Right kidney (tissue), 1 donor: ENCODE measurements at regions not wholly inside any gene's neighbourhood (a gene's known extent, or its start where the extent isn't known, plus 50 kb on each side); places are given as distances from the start of the nearest gene placed in this dataset.
A peak's percentile ranks its signal among the peaks of the same experiment; 100 is the strongest.

ENCODE experiments used
- DNase-seq: peaks from one replicate; pipeline ENCODE4 v3.0.0-alpha.2; 2016

DNA sequence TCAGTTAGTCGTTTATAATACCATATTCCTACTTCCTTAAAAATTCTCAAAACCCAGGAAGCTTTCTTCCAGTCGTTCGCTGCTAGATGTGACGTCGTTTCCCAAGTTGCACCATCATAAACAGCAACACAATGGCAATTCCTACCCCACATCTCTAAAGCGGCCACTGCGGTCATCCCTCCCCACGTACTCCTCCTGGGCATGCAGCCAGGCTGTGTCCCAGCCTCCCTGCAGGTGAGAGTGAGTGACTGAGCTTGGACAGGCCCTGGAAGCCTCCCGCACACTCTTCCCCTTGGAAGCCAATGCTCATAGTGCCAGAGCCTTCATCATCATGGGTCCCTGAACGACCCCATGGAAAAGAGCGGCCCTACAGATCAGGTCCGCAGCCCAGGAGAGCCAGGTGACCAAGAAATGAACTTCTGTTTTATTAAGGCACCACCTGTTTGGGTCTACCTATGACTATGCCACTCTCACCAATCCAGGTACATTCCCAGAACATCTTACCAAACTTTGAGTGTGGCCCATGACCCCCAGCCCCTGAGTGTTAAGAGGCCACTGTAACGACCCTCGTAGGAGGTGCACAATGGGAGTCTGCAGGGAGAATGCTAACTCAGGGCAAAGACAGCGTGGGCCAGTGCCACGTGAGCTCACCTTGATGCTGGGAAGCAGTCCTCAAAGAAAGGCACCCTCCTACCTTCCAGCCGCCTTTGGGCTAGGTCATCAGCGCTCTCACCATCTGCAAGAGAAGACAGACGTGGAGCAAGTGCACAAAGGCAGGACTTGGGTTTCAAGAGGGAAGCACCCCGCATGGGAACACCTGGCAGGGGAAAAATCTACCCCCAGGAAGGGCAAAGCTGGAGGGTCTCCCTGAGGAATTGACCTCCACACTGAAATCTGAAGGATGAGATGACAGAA, 74.7 kb upstream of the RAB6C start:
- no peak for DNase-seq

DNA sequence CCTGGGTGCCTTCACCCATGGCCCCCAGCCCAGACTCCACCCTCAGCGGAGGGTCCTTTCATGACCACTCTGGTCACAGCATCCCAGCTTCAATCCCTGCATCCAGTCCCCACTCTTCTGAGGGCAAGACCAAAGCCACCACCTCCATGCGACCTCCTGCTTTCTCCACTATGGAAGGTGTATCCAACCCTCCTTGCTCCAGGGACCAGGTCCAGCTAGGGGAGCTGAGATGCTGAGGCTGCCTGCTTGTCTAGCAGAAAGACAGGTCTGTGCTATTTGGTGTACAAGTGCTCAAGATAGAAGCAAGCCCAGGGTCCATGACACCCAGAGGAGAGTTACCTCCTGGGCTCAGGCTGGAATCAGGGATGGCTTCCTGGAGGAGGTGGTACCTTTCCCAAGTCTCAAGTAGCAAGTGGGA, 73.8 kb upstream of the RAB6C start:
- DNase-seq: no peak

DNA sequence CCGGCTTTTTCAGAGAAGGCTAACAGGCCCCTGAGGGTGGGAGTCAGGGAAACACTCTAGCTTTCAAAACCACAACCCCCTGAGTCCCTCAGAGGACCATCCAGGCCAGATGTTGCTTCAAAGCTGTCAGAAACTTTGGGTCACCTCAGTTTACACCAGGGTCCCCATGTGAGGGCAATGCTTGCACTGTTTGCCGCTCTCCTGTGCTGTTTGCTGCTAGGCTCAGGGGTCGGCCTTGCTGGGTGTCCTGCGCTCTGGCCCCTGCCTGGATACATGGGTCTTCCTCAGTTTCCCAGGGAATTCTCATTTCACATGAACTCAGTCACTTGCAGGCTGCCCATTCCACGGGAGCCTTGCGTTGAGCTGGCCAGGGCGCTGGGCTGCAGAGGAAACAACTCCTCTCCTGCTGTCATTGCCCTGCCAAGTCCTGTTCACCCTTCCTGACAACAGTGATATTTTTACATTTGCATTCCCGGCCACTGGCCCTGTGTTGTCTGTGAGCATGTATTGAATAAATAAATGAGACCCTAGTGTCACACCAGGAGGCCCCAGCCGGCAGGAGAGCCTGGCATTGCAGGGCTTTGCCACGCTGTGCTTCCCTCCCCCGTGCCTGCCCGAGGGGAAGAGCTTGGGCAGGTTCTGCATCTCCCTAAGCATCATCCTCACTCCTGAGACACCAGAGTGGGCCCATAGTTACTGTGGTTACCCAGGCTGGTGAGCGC, 73.2 kb upstream of the RAB6C start:
- no peak for DNase-seq

DNA sequence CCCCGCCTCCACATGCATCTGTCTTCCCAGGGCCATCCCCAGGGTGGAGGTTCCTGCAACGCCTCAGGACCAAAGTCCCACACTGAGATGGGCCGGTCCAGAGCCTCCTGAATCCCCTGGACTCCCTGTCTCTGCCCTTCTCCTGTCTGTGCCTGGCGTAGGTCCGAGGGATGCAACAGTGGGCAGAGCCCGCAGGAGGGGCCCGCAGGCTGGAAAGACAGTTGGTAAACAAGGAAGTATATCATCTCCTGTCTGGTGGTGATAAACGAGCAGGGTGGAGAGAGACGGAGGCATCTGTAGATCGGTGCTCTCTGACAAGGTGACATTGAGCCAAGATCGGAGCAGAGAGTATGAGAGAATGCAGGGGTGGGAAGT, 72.6 kb upstream of the RAB6C start:
- DNase-seq: no peak

DNA sequence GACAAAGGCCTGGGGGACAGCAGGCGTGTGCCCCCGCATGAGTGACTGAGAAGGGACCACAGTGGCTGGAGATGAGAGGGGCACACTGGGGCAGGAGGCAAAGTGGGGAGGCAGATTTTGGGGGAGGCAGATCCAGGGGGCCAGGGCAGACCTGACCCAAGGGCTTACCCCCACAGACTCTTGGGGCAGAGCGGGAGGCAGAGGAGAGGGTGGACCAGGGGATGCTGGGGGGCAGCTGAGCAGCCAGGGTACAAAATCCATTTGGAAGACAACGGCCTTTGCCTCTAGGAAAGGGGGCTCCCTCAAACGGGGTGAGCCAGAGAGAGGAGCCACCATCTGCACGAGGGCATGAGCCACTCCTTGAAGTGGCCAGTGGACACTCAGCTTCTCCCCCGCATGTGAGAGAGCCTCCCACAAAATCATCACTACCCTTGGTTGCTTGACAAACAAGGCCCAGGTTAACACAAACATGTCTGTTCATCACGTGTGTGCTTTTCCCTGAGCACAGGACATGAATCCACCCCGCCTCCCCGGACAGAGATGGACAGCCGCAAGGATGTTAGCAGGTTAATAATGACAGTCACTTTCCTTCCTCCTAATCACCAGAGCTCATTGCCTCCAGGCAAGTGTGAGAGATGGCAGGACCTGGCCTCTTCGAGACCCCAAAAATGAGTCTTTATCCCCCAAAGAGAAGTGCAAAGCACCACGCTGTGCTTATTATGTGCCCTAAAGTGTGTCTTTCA, 72.0 kb upstream of the RAB6C start:
- DNase-seq: no peak

DNA sequence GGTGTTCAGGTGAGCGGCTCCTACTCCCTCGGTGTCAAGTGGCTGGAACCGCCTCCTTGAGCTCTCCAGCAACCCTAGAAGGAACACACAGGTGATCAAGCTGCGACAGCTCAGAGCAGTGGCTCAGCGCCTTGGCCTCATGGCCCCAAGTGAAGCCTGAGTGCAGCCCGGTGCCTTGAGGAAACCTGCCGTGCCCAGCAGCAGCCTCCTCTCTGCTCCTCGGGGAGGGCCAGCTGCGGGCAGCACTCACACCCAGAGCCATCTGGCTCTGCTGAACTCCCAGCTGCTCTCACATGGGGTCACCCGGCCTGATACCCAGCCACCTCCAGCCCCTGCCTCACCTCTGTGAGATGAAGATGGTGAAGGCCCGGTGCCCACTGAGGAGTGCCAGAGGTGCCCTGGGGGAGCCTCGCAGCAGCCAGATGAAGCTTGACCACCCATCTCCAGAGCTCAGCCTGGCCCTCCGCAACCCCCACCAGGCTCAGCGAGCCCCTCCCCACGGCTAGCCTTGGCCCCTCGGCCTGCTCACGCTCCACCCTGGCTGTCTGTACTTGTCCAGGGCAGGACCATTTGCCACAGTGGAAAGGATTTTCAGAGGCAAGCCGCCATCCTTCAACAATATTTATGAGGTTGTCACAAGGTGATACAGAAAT, 70.6 kb upstream of the RAB6C start:
- no peak for DNase-seq

DNA sequence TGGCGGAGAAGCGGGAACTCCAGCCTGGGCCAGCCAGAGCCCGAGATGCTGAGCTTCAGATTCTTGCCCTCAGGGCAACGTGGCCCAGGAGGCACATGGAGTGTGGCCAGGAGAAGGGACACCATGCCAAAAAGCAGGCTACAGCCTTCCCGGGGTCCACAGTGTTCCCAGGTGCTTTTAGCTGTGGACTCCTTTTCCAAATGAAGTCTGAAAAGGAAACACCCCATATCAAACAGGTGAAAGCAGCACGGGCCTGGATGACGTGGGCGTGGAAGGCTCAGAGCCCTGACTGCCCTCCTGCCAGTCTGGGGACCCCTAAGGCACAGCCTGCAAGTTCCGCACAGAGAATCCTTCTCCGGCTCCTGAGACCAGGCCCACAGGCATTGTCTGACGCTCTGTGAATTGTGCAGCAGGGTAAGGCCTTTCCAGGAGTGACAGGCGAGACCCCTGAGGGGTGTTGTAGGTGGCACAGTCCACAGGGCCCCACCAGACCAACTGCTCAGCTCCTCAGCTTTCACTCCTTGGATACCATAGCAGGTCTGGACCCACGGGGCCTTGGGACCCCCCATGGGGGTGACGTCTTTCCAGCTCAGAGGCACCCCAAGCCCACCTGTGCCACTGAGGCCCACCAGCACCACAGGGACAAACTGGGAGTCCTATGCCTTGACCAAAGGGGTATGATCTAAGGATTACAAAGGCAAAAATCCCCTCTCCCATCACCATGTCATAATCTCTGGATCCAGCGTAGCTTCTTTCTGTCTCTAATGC, 69.6 kb upstream of the RAB6C start:
- DNase-seq: no peak

DNA sequence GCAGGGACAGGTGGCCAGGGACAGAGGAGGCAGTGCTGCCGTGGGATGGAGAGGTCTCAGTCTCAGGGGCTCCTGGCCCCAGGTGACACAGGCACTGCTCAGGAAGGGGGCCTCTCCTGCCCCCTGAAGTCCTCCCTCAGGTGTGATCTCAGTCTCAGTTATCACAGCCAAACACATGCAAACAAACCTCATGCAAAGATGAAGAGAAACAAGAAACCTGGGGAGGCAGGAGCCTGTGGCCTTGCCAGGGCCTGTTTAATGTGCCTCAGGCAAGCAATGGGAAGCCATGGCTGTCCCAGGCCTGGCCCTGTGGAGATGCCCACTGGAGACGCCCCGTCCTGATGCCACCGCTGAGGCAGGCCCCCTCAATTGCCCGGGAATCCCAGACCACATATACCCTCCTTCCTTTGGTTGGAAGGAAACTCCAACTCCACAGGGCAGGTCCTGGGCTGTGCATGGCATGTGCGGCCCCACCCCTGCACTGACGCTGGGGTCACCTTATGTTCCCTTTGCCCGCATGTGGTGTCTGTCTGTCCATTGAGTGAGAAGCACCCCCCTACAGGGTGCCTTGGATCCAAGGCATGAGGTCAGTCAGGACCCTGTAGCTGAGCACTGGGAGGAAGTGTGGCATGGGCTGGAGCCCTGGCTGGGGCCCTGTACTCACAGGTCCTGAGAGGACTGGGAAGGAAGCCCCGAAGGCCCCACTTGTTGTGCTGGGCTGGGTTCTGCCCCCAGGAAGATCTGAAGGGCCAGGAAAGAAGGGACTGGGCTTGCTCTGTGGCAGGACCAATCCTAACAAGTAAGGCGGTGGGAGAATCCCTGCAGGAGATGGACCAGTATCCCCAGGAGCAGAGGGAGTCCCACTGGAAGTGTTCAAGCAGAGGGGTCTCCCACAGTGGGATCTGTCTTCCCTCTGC, 68.8 kb upstream of the RAB6C start:
- DNase-seq: no peak

DNA sequence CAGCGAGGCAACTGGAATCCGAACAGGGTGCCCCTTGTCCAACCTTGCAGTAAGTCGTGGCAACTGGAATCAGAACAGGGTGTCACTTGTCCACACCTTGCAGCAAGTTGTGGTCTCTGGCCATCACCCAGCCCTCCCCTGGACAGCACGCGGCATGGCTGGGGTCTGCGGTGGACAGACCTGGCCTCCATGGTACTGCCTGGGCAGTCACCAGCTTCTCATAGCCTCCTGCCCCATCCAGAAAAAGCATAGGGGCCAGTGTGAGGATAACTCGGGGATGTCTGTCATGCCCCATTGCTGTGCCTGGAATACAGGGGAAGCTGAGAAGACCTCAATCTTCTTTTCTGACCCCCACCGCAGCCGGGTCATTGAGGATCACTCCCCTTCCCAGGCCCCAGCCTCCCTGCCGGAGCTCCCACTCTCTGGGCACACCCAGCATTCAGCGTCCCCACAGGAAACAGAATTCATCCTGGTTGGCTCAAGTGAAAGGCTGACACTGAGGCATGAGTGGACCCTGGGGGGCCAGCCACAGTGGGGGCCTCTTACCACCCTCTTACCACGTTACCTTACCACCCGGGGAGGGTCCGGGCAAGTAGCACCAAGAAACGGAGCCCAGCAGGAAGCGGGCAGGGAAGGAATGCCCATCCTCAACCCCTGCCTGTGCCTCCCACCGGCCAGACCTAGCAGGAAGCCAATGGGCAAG, 68.0 kb upstream of the RAB6C start:
- no peak for DNase-seq

DNA sequence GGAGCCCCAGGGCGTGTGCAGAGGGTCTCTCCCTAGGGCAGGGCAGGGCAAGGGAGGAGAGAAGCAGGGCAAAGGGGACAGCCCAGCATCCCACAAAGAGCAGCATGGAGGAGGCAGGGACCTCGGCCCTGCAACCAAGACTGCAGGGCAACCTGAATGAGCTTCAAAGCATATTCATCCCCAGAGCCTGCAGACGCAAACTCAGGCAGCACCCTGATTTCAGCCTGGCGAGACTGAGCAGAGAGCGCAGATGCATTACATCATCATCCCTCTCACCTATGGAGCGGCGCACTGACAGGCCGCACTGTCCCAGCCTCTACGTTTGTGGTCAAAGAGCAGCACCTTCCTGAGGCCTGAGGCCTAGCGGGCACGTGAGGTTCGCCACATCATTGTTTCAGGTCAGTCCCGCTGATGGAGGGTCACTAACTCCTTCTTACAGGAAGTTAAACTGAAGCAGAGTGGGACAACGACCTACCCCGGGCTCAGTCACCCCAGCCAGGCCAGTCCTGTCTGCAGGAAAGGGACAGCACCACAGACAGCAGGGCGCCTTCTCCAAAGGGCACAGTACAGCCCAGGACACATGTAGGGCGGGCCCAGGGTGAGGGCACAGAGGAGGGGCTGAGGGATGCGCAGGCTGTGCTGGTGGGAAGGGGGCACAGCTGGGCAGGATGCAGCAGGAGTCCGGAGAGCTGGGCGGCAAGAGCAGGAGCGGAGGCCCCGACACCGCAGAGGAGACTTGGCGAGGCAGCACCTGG, 67.2 kb upstream of the RAB6C start:
- DNase-seq: no peak

DNA sequence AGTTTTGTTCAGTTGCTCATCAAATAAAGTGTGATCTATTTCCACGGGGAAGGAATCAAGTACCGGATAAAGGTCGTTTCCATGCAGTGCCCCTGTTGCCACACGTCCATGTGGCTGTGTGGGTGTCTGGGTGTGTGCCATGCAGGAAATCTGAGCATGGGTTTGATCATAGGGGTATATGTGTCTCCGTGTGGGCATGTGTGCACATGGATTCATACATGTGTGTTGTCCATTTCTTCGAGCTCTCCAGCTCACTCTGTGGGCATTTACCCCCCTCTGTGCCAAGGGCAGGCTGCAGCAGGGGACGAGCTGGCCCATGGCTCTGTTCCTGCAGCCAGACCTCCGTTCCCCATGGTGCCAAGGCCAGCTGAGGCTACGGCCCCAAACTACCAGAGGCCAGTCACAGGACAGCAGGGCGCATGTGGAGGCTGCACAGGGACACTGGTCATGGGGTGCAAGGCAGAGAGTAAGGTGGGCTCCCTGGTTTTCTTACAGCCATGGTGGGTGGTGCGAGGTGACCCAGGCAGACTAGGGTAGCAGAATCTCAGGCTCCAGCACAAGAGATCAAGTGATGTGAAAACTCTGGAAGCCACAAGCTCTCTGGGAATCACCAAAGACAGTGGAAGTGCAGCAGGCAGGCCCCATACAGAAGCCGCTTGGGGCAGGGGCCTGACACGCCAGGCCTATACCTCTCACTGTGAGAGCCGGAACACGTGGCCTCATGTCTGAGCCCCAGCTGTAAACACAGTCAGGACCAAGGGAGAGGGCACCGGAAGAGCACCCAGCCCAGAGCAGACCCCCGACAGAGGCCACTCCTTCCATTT, 66.4 kb upstream of the RAB6C start:
- DNase-seq: no peak

DNA sequence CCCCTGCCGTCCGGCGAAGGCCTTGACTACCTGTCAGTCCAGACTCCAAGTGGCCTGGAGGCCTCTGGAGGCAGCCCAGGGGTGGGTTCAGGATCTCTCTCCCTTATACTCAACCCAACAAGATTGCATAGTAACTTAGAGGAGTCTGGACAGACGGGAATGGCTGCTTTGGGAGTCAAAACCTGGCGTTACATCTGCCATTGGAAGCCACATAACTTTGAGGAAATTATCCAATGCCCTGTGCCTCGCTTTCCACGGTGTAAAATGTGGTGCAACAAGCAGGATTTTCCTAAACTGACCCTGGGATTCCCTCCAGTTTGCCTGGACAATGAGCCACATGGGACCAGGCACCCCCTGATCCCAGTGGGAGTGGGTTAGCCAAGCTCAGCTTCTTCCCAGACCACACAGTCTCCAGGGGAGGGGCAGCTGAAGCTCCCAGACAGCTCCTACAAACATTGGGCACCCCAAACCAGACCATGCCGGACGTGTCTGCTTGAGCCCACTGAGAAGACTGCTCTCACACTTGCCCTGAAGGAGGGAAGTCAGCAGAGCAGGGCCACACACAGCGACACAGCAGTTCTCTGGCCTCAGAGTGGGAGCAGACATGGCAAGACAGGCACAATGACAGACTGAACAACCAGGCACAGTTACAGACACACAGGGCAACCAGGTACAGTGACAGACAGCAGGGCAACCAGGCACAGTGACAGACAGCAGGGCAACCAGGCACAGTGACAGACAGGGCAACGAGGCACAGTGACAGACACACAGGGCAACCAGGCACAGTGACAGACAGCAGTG, 65.6 kb upstream of the RAB6C start:
- DNase-seq: no peak

DNA sequence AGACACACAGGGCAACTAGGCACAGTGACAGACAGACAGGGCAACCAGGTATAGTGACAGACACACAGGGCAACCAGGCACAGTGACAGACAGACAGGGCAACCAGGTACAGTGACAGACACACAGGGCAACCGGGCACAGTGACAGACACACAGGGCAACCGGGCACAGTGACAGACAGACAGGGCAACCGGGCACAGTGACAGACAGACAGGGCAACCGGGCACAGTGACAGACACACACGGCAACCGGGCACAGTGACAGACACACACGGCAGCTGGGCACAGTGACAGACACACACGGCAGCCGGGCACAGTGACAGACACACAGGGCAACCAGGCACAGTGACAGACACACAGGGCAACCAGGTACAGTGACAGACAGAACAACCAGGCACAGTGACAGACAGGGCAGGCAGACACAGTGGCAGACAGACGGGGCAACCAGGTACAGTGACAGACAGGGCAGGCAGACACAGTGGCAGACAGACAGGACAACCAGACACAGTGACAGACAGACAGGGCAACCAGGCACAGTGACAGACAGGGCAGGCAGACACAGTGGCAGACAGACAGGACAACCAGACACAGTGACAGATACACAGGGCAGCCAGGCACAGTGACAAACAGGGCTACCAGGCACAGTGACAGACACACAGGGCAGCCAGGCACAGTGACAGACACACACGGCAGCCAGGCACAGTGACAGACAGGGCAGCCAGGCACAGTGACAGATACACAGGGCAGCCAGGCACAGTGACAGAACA, 64.7 kb upstream of the RAB6C start:
- DNase-seq: no peak

DNA sequence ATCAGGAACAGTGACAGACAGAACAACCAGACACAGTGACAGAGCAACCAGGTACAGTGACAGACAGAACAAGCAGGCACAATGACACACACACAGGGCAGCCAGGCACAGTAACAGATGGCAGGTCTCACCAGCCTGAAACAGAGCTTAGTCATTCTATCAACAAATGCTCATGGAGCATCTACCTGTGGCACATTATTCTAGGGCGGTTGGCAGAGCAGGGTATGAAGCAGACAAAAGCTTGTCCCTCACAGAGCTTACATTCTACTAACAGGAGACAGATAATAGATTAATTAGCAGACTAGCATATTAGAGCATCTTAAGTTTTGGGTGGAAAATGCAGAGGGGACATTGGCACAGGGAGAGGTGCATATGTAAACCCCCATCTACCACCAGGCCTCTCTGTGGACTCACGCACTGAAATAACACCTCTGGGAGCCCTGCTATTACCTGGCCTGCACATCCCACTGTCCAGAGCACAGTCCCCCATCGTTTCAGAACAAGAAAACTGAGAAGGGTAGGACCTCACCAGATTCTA, 64.1 kb upstream of the RAB6C start:
- no peak for DNase-seq

DNA sequence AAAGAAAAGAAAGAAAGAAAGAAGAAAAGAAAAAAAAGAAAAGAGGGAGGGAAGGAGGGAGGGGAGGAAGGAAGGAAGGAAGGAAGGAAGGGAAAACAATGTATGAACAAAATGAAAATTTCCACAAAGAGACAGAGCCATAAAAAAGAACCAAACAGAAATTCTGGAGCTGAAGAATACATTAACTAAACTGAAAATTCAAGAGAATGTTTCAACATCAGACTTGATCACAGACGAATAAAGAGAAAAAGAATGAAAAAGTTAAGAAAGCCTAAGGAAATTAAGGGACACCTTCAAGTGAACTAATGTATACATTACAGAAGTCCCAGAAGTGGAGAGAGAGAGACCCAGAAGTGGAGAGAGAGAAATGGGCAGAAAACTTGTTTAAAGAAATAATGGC, 60.9 kb upstream of the RAB6C start:
- DNase-seq: no peak

DNA sequence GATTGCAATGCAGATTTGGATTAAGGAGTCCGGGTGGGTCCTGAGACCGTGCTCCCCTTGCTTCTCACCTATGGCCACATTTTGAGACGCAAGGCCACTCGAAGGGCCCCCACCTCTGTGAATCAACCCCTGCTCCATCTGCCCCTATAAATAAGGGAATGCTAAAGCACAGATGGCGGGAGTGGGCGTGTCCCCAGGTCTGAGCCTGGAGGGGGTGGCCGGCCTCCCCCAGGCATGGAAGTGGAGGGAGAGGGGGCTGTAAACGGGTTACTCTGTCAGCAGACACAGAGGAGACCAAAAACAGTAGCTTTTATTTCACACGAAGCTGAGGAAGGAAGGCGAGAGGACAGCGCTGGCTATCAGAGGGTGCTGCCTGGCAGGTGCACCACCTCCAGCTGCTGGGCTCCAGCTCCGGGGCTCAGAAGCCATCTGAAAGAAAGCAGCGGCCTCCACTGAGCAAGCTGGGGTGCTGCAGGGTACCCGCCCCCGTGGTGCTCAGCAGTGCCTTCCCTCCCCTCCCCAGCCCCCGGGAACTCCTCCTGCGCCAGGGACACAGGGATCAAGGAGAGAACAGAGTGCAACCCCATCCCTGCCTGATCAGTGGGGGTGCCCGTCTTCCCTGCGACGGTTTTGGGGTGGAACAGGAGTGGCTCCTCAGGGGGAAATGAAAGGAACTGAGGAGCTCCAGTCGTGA, 56.7 kb upstream of the RAB6C start:
- DNase-seq: peak; percentile 37
